Keratinocyte (primary cell): ENCODE measurements at regions not wholly inside any gene's neighbourhood (a gene's known extent, or its start where the extent isn't known, plus 50 kb on each side); places are given as distances from the start of the nearest gene placed in this dataset.

ENCODE experiments used
- DNase-seq: peaks from one replicate; pipeline ENCODE4 v3.0.0-alpha.2; 2011; ENCODE audit warnings: low read depth, missing footprints, low spot score
- FAIRE-seq: peaks from 2 replicates; lab custom pipeline; 2011; peaks lifted over from hg19 to GRCh38; lab: Jason Lieb, UNC
- H2AFZ ChIP-seq: 2 replicates; pipeline ENCODE4 v1.6.0; 2012; ENCODE audit warnings: low read length, control low read depth, inconsistent platforms; ENCODE audit not compliant: control insufficient read depth
- H3K27ac ChIP-seq: 2 replicates; pipeline ENCODE4 v1.5.1; 2011; ENCODE audit warnings: low read length; ENCODE audit not compliant: control insufficient read depth, insufficient read depth
- H3K27me3 ChIP-seq: 3 replicates; pipeline ENCODE4 v1.6.0; 2011; ENCODE audit warnings: low read length; ENCODE audit not compliant: control insufficient read depth, insufficient read depth; ENCODE audit errors: extremely low read depth
- H3K36me3 ChIP-seq, 2 experiments: 2 replicates in 1 of 2; 3 replicates in 1 of 2; pipeline ENCODE4 v1.5.1; 2011; ENCODE audit warnings: low read length in 2 of 2, mild to moderate bottlenecking in 1 of 2; ENCODE audit not compliant: control insufficient read depth in 2 of 2, insufficient read depth in 2 of 2; ENCODE audit errors: extremely low read depth in 1 of 2
- H3K4me1 ChIP-seq: 3 replicates; pipeline ENCODE4 v1.5.1; 2011; ENCODE audit warnings: low read length; ENCODE audit not compliant: control insufficient read depth, insufficient read depth; ENCODE audit errors: extremely low read depth
- H3K4me2 ChIP-seq: 3 replicates; pipeline ENCODE4 v1.6.0; 2011; ENCODE audit warnings: low read depth, low read length; ENCODE audit not compliant: control insufficient read depth, insufficient read depth; ENCODE audit errors: extremely low read depth
- H3K4me3 ChIP-seq, 3 experiments: fragments of 200-600 bp in 1 of 3; sonication (generic) in 1 of 3; 2 replicates in 2 of 3; 3 replicates in 1 of 3; pipeline ENCODE4 v1.5.1; 2011 to 2016; ENCODE audit warnings: low read length in 3 of 3, mild to moderate bottlenecking in 3 of 3, control low read depth in 2 of 3, inconsistent platforms in 1 of 3, low read depth in 1 of 3, mixed read lengths in 1 of 3, mixed run types in 1 of 3, moderate library complexity in 1 of 3; ENCODE audit not compliant: control insufficient read depth in 2 of 3, insufficient read depth in 2 of 3; ENCODE audit errors: extremely low read depth in 1 of 3
- H3K79me2 ChIP-seq: 2 replicates; pipeline ENCODE4 v1.6.0; 2012; ENCODE audit warnings: low read length; ENCODE audit not compliant: control insufficient read depth, insufficient read depth
- H3K9ac ChIP-seq: 3 replicates; pipeline ENCODE4 v1.6.0; 2011; ENCODE audit warnings: low read length; ENCODE audit not compliant: control insufficient read depth, insufficient read depth; ENCODE audit errors: extremely low read depth
- H3K9me1 ChIP-seq: 3 replicates; pipeline ENCODE4 v1.6.0; 2011; ENCODE audit warnings: low read length; ENCODE audit not compliant: control insufficient read depth, insufficient read depth; ENCODE audit errors: extremely low read depth
- H3K9me3 ChIP-seq: 2 replicates; pipeline ENCODE4 v1.5.1; 2012; ENCODE audit warnings: low read depth, low read length; ENCODE audit not compliant: control insufficient read depth
- H4K20me1 ChIP-seq: 3 replicates; pipeline ENCODE4 v1.6.0; 2011; ENCODE audit warnings: low read length; ENCODE audit not compliant: control insufficient read depth, insufficient read depth; ENCODE audit errors: extremely low read depth
- EZH2 ChIP-seq: IDR thresholded peaks from one replicate; pipeline ENCODE4 v1.6.1; 2012; ENCODE audit warnings: inconsistent platforms, mild to moderate bottlenecking, low read length, moderate library complexity
- dilution Hi-C: fragments of 300-500 bp; cut with MboI; formaldehyde crosslinking; loops from one replicate; pipeline ENCODE4 v1.7.0; 2020; ENCODE audit warnings: low sequenced_read_pairs; ENCODE audit not compliant: extremely low pct_ligation_motif_present
- TF ChIP-seq, protein P1 (sequence below), 3 experiments: IDR thresholded peaks in 1 of 3; conservative IDR thresholded peaks in 1 of 3; optimal IDR thresholded peaks in 1 of 3; 2 replicates in 2 of 3; 3 replicates in 1 of 3; pipeline versions ENCODE3 to v1.5.1; 2011; ENCODE audit warnings: low read length in 3 of 3, mild to moderate bottlenecking in 3 of 3, moderate library complexity in 2 of 3, control low read depth in 1 of 3, inconsistent platforms in 1 of 3; ENCODE audit not compliant: insufficient read depth in 2 of 3; ENCODE audit errors: extremely low read depth in 1 of 3

DNA sequence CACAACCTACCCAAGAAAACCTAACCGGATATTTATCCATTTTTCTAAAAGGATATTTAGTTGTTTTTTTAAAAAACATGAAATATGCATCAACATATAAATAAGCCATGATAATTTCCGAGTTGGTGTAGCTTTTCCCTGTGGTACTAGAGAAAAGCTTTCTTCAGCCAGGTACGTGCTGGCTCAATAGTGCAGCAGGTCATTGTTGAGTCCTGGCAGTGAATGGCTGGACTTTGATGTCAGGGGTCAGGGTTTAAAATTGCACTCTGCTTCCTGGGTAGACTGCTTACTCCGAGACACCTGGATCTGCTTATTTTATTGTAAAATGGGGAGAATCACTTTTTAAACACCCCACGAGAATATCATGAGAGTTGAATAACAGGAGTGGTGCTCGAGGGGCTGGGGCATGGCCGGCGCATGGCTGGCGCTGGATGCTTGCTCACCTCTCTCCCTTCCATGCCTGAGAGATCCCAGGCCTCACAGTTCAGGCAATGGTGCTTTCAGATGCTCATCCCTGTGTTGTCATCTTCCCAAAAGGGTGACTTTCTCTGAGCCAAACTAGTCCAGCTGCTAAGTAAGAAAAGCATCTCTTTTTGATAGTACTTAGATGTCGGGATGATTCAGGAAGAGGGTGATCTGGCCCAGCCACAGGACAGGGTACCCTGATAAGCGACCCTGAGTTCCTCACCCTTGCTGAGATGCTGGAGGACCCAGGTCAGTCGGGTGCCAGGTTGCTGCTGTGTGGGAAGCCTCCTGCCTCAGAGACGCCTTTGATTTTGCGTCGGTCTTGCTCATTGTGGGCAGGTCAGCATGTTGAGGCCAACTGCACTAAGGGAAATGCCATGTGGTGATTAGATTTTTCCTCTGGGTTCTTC is 269.1 kb upstream of the FOXQ1 start:
- Histone ChIP-seq H2AFZ (no peak overlapping the region), H3K27me3 (peaks cover 5% of the 10 kb centered on the region), H3K4me3 (no peak overlapping the region), H3K36me3 (no peaks in the 10 kb centered on the region), H3K79me2 (no peaks in the 10 kb centered on the region), H3K27ac (no peak overlapping the region), H4K20me1 (no peaks in the 10 kb centered on the region), H3K4me1 (peaks cover 26% of the 10 kb centered on the region), H3K9me1 (no peaks in the 10 kb centered on the region), H3K9me3 (no peaks in the 10 kb centered on the region), H3K4me2 (no peak overlapping the region), H3K9ac (no peak overlapping the region)
- dilution Hi-C loops = no loop called here
- TF ChIP-seq, protein P1, sequence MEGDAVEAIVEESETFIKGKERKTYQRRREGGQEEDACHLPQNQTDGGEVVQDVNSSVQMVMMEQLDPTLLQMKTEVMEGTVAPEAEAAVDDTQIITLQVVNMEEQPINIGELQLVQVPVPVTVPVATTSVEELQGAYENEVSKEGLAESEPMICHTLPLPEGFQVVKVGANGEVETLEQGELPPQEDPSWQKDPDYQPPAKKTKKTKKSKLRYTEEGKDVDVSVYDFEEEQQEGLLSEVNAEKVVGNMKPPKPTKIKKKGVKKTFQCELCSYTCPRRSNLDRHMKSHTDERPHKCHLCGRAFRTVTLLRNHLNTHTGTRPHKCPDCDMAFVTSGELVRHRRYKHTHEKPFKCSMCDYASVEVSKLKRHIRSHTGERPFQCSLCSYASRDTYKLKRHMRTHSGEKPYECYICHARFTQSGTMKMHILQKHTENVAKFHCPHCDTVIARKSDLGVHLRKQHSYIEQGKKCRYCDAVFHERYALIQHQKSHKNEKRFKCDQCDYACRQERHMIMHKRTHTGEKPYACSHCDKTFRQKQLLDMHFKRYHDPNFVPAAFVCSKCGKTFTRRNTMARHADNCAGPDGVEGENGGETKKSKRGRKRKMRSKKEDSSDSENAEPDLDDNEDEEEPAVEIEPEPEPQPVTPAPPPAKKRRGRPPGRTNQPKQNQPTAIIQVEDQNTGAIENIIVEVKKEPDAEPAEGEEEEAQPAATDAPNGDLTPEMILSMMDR (optimal IDR thresholded peaks at IDR 0.05 in 1 of 3, IDR thresholded peaks at IDR 0.05 in 1 of 3, conservative IDR thresholded peaks at IDR 0.05 in 1 of 3; ENCODE audit: extremely low read depth in 1 of 3, insufficient read depth in 2 of 3, low read length in 3 of 3) = no peak
- TF ChIP-seq EZH2 = no peak
- DNase-seq = no peak
- FAIRE-seq = no peak

GRCh38 chr6:1040393-1040792 is 271.5 kb upstream of the FOXQ1 start:
- no peak for TF ChIP-seq EZH2
- TF ChIP-seq, protein P1 (optimal IDR thresholded peaks at IDR 0.05 in 1 of 3, IDR thresholded peaks at IDR 0.05 in 1 of 3, conservative IDR thresholded peaks at IDR 0.05 in 1 of 3; ENCODE audit: extremely low read depth in 1 of 3, insufficient read depth in 2 of 3, low read length in 3 of 3) = no peak
- no peak overlapping the region for H3K4me2 ChIP-seq
- peaks cover 30% of the 10 kb centered on the region for H3K4me1 ChIP-seq
- no peak overlapping the region for H3K27ac ChIP-seq
- H3K79me2 ChIP-seq = no peaks in the 10 kb centered on the region
- H3K27me3 ChIP-seq = peaks cover 5% of the 10 kb centered on the region
- no peaks in the 10 kb centered on the region for H3K9me1 ChIP-seq
- no peaks in the 10 kb centered on the region for H3K36me3 ChIP-seq
- no peak overlapping the region for H3K4me3 ChIP-seq
- dilution Hi-C loops = no loop called here
- H3K9ac ChIP-seq = no peak overlapping the region
- H3K9me3 ChIP-seq = no peaks in the 10 kb centered on the region
- H4K20me1 ChIP-seq = no peaks in the 10 kb centered on the region
- DNase-seq (no peak), FAIRE-seq (no peak)
- H2AFZ ChIP-seq = no peak overlapping the region
